Amygdala (tissue), 56 donors: ENCODE measurements at regions not wholly inside any gene's neighbourhood (a gene's known extent, or its start where the extent isn't known, plus 50 kb on each side); places are given as distances from the start of the nearest gene placed in this dataset.
"Not testable (repeated sequence)": the region's sequence is repeated elsewhere in the genome, so short reads cannot be mapped to it uniquely, and the experiment has no call there.

ENCODE experiments used
- DNase-seq, 56 donors: peaks; one replicate each; lab custom pipeline; 2025; lab: John Stamatoyannopoulos, UW

DNA sequence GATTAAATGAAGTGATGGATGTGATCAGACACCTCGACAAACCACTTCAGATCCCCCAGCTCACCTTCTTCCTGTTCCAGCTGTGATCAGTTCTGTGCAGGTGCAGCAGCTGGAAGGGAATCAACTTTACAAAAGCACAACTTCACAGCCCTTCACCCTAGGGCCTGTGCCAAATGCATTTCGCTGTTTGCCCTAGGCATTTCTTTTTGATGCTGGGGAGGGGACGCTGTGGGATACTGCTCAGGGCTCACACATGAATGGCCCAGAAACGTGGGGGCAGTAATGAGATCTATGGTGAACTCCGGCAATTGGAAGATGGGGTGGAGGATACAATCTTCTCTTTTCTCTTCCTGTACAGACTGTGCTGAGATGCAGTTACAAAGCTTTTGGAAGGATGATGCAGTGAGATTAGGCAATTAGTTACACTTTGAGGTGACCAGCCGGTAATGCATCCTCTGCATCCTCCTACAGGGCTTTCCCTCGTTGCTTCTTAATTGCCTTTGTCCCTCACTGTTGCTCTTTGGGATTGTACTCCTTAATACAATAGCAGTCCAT, 215.1 kb upstream of the PITX2 start:
- no peak for DNase-seq

- DNase-seq, result no peak
Measured at GRCh38 chr4:110840221-110840654, 217.4 kb upstream of the PITX2 start.

DNA sequence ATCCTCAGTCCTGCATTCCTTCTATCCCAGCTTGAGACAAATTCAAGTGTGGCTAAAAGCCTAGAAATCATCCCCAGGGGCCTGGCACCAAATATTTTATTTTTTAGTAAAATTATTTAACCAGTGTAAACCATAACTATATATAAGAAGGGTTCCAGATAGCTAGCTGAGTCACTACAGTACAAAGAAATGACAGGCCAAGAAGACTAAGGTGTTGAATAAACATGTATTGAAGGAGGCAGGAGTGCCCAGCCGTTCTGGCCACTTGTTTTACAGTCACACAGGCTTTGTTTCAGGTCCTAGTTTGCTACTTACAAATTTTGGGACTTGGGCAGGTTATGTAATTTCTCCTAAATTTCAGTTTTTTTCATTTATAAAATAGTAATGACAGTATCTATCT, 225.9 kb upstream of the PITX2 start:
- DNase-seq, result no peak

DNA sequence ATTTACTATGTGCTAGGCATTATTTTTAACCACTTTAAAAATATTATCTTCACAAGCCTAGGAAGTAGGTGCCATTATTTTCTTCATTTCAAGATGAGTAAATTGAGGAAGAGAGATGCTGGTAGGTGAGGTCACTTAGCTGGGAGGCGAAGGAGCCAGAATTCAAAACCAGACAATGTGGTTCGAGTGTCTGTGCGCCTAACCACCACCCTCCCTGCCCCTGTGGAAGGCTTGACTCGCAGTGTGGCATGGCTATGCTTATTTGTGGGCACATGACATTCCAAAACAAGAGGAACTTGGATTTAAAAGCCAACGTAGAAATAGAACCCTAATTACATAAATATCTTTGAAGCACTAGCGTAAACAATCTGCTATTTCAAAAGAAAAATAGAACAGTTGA, 226.6 kb upstream of the PITX2 start:
- DNase-seq, result no peak

DNA sequence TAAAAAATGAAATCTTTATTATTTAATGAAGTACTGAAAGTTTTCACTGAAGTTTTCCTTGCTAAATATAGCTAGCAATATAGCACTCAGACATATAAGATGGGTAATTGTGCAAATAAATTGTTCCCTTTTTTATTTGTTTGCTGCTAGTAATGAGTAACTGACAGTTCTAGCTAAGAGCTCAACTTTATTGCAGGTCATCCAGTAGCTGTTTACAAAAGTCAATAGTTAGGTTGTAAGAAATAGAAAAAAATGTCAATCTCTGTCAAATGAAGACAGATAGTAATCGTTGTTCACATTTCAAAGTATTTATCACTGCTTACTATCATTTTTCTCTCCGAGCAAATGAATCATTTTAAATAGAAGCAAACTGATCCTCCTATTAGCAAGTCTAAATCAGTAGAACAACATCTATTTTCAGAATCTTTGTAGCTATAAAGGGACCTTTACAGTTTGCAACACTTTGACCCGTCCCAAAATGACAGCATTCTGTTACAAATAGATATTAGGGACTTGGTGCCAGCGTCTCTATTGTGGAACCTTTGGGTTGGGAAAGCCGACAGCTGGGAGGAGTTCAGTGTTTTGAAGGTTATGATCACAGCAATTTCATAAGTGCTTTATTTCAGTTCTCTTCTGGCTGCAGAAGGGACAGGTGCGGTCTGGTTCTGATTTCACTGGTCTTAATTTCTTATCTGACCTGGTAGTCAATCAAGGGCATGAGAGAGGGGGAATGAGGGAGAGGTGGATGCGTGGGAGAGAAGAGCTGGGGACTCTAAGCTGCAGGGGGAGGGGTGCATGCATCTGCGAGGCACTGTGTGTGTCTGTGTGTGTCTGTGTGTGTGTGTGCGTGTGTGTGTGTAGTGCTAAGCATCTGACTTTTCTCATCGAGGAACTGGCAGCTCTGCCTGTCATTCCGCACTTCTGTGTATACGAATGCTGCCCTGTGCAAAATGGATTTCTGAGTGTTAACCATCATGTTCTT, 227.9 kb upstream of the PITX2 start:
- DNase-seq, result no peak

DNA sequence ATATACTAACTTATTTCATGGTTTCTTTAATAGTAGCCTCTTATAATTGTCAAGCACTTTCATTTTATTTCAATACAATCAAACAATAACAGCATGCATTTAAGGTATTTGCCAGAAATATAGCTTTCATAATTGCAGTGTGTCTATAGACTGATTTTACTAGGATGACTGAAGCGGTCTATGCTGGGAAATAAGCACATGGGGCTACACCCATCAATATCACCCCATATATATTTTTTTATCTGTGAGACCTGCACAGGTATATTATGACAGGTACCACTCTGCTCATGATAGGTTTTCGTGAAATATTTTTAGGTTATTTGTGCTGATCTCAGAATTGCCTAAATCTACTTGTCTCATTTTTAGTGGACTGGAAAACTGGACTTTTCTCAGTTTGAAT, 229.1 kb upstream of the PITX2 start:
- no peak for DNase-seq

- DNase-seq, result no peak
Measured at GRCh38 chr4:110852793-110853192, 229.9 kb upstream of the PITX2 start.

DNA sequence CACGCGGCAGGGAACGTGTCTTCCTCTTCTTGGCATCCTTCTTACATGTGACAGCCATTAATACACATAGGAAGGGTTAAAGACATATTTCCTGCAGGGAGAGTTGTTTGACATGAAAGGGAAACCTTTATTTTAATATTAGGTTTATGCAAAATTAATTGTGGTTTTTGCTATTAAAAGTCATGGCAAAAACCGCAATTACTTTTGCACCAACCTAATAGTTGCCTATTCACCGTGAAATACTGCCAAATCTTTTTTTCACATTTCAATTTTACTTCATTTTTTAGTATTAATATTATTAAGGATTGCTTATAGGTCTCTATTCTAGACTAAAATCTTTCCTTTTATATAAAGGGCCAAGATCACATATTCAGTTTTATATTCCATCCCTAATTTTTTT, 230.4 kb upstream of the PITX2 start:
- DNase-seq, result no peak

DNA sequence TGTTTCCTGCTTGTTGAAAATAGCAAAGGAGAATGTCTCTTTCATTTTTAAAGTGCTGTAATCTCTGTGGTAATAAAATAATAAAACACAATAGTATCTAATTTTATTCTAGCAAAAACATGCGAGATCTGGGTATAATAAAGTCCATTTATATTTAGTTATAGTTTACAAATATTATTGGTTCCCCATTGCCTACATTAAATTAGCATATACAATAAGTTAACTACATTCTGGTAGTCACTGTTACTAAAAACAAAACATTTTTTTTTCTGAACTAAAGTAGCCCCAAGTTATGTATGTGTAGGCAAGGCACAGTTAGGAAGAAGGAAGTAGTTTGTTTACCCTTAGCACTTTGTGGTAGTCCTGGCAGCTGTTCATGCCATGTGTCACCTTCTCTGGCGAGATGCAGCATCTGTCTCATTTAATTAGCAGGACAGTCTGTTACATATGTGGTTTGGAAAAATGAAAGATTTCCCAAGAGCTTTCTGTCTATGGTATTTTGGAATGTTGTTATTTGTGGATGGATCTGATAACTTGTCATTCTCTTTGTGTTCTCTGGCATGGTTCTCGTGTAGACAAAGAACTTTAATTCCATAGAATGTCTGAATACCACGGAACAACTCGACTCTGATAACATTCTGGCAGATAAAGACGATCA, 231.3 kb upstream of the PITX2 start:
- DNase-seq, result no peak

DNA sequence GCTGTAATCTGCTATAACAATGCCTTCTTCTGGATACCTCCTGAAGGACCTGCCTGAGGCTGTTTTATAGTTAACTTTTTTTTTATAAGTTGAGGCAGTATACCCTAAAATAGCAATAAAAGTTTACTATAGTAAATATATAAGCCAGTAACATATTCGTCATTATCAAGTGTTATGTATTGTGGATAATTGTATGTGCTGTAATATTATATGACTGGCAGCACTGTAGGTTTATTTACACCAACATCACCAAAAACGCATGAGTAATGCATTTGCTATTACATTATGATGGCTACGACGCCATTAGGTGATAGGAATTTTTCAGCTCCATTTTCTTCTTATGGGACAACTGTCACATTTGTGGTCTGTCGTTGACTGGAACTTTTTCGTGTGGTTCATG, 237.2 kb upstream of the PITX2 start:
- no peak for DNase-seq

DNA sequence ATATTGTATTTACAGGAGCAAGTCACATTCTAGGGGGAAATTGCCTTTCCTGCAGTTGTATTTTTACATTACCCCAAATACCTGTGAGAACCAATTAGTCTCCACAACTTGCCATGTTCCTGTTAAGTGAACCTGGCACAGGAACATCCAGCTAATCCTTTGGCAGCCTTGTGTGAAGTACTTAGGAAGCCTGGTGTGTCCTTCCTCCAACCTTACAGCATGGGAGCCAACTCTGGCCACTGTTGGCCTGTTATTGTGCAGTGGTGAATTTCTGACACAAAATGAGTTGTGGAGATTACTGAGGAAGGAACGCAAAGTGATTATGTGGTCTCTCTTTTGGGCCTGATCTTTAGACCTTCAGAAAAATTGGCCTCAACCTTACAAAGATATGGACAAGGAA, 238.0 kb upstream of the PITX2 start:
- DNase-seq, result no peak

DNA sequence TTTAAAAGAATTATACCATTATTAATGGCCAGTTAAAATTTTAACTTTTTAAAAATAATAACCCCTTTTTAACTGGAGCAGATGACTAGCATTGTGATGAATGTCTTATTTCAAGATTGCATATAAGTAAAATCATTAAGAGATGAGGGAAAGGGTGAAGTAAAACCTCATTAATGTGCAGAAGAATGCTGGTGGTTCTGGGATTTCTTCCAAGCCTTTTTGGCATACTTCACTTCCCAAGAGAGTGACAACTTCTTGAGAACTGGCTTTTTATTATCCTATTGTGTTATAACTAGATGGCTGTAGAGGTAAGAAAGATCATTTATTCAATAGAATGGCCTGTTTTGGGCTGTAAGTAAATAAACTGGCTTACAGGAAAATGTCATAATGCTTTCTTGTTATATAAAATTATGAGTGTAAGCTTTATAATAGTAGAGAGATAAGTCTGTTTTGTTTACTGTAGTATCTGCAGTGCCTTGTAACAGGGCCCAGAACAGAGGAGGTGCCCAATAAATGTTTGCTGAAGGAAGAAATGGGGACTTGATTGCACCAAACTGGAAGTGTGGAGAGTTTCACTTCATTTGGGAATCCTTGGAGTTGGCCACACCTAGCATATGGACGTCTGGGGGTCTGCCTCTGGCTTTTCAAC, 242.9 kb upstream of the PITX2 start:
- DNase-seq, result no peak

- DNase-seq, result no peak
Measured at GRCh38 chr4:110867251-110867960, 244.5 kb upstream of the PITX2 start.

DNA sequence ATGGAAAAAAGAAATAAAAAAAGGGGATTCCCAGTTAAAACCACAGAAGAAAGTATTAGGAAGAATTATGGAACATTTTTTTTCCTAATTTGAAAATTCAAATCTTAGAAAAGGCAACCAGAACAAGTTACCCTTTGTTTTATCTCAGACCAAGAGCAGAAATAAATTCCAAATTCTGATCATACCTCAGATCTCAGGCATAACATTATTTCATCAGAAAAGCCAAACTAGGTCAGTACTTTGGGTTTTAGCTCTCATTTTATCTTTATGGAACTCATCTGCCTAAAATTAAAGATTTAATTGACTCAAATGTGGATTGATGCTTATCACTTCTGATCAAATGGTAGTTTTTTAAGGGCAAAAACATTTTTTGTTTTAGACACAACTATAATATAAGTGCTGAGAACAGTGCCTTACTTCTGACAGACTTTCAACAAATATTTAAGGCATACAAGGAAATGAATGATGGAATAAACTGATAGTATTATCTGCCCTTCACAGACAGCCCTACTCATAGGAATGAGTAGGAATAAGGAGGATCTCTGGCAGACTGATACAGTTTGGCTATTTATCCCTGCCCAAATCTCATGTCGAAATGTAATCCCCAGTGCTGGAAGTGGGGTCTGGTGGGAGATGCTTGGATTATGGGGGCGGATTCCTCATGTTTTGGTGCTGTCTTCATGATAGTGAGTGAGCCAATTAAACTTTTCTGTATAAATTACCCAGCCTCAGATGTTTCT, 245.3 kb upstream of the PITX2 start:
- DNase-seq, result no peak

DNA sequence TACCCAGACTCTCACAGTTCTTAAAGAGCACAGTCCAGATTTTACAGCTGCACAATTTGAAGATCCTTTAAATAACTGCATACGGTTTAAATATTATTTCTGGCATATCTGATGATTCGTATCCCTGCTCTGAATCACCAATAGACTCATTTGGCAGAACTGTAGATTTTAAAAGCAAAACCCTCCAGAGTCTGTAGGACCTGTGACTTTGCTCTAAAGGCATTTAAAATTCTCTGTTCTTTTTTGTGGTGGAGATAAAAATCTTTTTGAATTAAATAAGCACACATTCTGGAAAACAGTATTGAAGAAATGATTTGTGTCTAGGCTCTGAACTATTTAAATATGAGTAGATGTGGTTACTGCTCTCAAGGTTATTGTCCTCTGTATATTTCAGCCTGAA, 246.2 kb upstream of the PITX2 start:
- no peak for DNase-seq

DNA sequence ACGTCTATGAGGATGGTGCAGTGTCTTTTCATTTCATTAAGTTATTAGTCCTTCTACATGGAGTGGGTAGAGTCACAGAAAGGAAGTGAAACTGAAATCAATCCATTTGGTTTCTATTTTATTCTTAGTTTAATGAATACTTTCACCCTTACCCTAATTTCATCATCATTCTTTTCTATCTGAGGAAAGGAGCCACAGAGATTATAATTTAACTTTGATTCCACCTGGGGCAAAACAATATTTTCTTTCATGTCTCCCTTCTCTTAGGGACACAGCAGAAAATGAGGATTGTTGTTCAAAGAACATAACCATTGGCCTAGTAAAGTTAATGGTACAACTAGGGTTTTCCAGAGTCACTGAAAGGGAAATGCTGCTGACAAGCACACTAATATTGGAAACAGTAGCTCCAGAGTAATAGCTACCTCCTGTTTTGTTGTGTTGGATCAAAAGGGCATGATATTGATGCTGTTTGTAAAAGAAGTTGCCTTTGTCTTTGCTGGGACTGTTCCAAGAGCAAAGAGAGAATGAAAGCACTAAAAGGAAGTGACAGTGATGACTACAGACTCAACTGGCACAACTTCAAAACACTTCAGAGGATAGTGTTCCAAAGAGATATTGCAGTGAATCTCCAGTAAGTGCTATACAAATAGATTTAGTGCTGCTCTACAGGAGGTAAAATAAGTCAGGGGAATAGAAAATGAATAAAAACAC, 247.1 kb upstream of the PITX2 start:
- no peak for DNase-seq

GRCh38 chr4:110876214-110876613, 253.3 kb upstream of the PITX2 start:
- not testable (repeated sequence) for DNase-seq

GRCh38 chr4:110876866-110877265, 254.0 kb upstream of the PITX2 start:
- DNase-seq, result no peak

GRCh38 chr4:110877778-110878370, 255.0 kb upstream of the PITX2 start:
- DNase-seq, result no peak
